OCI-LY1 (cell line): ENCODE measurements at regions not wholly inside any gene's neighbourhood (a gene's known extent, or its start where the extent isn't known, plus 50 kb on each side); places are given as distances from the start of the nearest gene placed in this dataset.

ENCODE experiments used
- EZH2 ChIP-seq: fragments of 200-600 bp; sonication (generic), shearing (Covaris generic); IDR thresholded peaks from 2 replicates; pipeline ENCODE4 v1.8.0; 2017; ENCODE audit warnings: borderline replicate concordance, mixed run types, mild to moderate bottlenecking, antibody characterized with exemption, low read length, moderate library complexity, mixed read lengths
- TF ChIP-seq, protein P1 (sequence below): fragments of 200-600 bp; sonication (generic), shearing (Covaris generic); IDR thresholded peaks from 2 replicates; pipeline ENCODE4 v1.5.1; 2017; ENCODE audit warnings: mild to moderate bottlenecking, antibody characterized with exemption, low read length, moderate library complexity, mixed read lengths

DNA sequence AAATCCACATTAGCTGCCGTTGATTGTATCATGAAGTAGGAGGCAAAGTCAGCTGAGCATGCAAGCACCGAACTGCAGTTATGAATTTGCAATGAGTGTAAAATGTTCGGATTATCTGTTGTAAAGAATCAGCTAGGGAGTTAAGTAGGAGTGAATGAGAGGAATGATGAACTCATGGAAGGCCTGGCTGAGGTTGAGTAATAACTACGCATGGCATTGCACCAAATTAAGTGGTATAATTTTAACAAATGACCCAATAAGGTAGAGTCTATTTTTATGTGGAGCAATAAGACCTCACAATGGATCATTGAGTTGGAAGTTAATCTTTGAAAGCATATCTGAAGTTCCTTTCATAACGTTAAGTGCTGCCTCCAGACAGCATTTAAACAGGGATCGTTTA lies 288.2 kb upstream of the CHST9 start:
- no peak for TF ChIP-seq EZH2
- TF ChIP-seq, protein P1, sequence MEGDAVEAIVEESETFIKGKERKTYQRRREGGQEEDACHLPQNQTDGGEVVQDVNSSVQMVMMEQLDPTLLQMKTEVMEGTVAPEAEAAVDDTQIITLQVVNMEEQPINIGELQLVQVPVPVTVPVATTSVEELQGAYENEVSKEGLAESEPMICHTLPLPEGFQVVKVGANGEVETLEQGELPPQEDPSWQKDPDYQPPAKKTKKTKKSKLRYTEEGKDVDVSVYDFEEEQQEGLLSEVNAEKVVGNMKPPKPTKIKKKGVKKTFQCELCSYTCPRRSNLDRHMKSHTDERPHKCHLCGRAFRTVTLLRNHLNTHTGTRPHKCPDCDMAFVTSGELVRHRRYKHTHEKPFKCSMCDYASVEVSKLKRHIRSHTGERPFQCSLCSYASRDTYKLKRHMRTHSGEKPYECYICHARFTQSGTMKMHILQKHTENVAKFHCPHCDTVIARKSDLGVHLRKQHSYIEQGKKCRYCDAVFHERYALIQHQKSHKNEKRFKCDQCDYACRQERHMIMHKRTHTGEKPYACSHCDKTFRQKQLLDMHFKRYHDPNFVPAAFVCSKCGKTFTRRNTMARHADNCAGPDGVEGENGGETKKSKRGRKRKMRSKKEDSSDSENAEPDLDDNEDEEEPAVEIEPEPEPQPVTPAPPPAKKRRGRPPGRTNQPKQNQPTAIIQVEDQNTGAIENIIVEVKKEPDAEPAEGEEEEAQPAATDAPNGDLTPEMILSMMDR: no peak
